MM.1S (cell line): ENCODE measurements at regions not wholly inside any gene's neighbourhood (a gene's known extent, or its start where the extent isn't known, plus 50 kb on each side); places are given as distances from the start of the nearest gene placed in this dataset.

ENCODE experiments used
- DNase-seq: peaks from one replicate; pipeline ENCODE4 v3.0.0-alpha.2; 2015
- H2AFZ ChIP-seq: fragments of 300-600 bp; sonication (generic); 2 replicates; pipeline ENCODE4 v1.6.0; 2016; ENCODE audit warnings: antibody characterized with exemption, low read length
- H3F3A ChIP-seq: fragments of 300-600 bp; sonication (generic); 2 replicates; pipeline ENCODE4 v1.6.1; 2016; ENCODE audit warnings: mild to moderate bottlenecking, antibody characterized with exemption, low read length, moderate library complexity, mixed read lengths; ENCODE audit not compliant: insufficient read depth
- H3K27ac ChIP-seq: fragments of 300-600 bp; sonication (generic); 2 replicates; pipeline ENCODE4 v1.5.1; 2016; ENCODE audit warnings: mild to moderate bottlenecking, low read length
- H3K27me3 ChIP-seq: fragments of 300-600 bp; sonication (generic); replicated peaks from 2 replicates; pipeline ENCODE4 v1.6.0; 2016; ENCODE audit warnings: low read length; ENCODE audit not compliant: insufficient read depth
- H3K36me3 ChIP-seq: fragments of 300-600 bp; sonication (generic); replicated peaks from 2 replicates; pipeline ENCODE4 v1.6.1; 2016; ENCODE audit warnings: mild to moderate bottlenecking, low read length, mixed read lengths; ENCODE audit not compliant: insufficient read depth
- H3K4me1 ChIP-seq: fragments of 300-600 bp; sonication (generic); 2 replicates; pipeline ENCODE4 v1.6.1; 2016; ENCODE audit warnings: low read length, mixed read lengths
- H3K4me2 ChIP-seq: fragments of 300-600 bp; sonication (generic); 2 replicates; pipeline ENCODE4 v1.6.0; 2016; ENCODE audit warnings: low read depth, low read length
- H3K4me3 ChIP-seq: fragments of 300-600 bp; sonication (generic); 2 replicates; pipeline ENCODE4 v1.5.1; 2016; ENCODE audit warnings: low read length, mixed read lengths
- H3K79me2 ChIP-seq: fragments of 300-600 bp; sonication (generic); 2 replicates; pipeline ENCODE4 v1.6.1; 2016; ENCODE audit warnings: mixed run types, low read length, mixed read lengths
- H3K9ac ChIP-seq: fragments of 300-600 bp; sonication (generic); 2 replicates; pipeline ENCODE4 v1.6.1; 2016; ENCODE audit warnings: low read length, mixed read lengths
- H3K9me2 ChIP-seq: fragments of 300-600 bp; sonication (generic); replicated peaks from 2 replicates; pipeline ENCODE4 v1.6.1; 2016; ENCODE audit warnings: mild to moderate bottlenecking, low read length, mixed read lengths; ENCODE audit not compliant: insufficient read depth
- H3K9me3 ChIP-seq: fragments of 300-600 bp; sonication (generic); replicated peaks from 2 replicates; pipeline ENCODE4 v1.6.1; 2016; ENCODE audit warnings: mild to moderate bottlenecking, low read length, mixed read lengths; ENCODE audit not compliant: insufficient read depth
- H4K20me1 ChIP-seq: fragments of 300-600 bp; sonication (generic); 2 replicates; pipeline ENCODE4 v1.6.1; 2016; ENCODE audit warnings: mild to moderate bottlenecking, low read length, moderate library complexity, mixed read lengths; ENCODE audit not compliant: insufficient read depth
- EZH2 ChIP-seq: fragments of 300-600 bp; sonication (generic); optimal IDR thresholded peaks from 2 replicates; pipeline ENCODE3; 2017; ENCODE audit warnings: low read depth, mild to moderate bottlenecking, antibody characterized with exemption, low read length, mixed read lengths
- EZH2phosphoT487 ChIP-seq: fragments of 300-600 bp; sonication (generic); IDR thresholded peaks from 2 replicates; pipeline ENCODE4 v1.6.1; 2018; ENCODE audit warnings: antibody characterized with exemption, low read length
- TF ChIP-seq, protein P1 (sequence below): fragments of 300-600 bp; sonication (generic); IDR thresholded peaks from 2 replicates; pipeline ENCODE4 v1.5.1; 2016; ENCODE audit warnings: antibody characterized with exemption, low read length, mixed read lengths

DNA sequence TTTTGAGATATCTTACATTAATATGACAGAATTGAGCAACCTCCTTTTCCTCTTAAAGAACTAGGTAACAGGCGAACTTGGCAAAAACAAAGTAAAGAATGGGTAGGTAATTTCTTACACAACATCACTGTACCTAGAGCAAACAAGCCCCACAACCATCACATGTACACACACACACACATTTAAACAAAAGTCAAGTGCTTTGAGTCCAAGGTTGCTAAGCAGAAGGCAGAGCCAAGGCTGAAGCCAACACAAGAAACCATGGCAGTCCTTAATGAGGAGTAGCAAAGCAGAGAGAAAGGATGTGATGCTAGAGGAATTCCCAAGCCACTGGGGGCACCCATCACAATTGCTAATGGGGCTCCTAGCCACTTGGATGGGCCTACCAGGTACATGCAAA, 164.1 kb downstream of the PAX3 start:
- H3K79me2 ChIP-seq, result no peaks in the 10 kb centered on the region
- H3K27ac ChIP-seq, result no peak overlapping the region
- H3K4me1 ChIP-seq, result no peaks in the 10 kb centered on the region
- H3K4me3 ChIP-seq, result no peak overlapping the region
- no peak overlapping the region for H3K9ac ChIP-seq
- no peak for DNase-seq
- no peaks in the 10 kb centered on the region for H3K9me2 ChIP-seq
- no peaks in the 10 kb centered on the region for H3K27me3 ChIP-seq
- no peaks in the 10 kb centered on the region for H3K36me3 ChIP-seq
- H2AFZ ChIP-seq, result no peak overlapping the region
- no peak overlapping the region for H3K4me2 ChIP-seq
- H4K20me1 ChIP-seq, result no peaks in the 10 kb centered on the region
- no peaks in the 10 kb centered on the region for H3F3A ChIP-seq
- no peaks in the 10 kb centered on the region for H3K9me3 ChIP-seq
- TF ChIP-seq EZH2 (no peak), EZH2phosphoT487 (no peak)
- TF ChIP-seq, protein P1, sequence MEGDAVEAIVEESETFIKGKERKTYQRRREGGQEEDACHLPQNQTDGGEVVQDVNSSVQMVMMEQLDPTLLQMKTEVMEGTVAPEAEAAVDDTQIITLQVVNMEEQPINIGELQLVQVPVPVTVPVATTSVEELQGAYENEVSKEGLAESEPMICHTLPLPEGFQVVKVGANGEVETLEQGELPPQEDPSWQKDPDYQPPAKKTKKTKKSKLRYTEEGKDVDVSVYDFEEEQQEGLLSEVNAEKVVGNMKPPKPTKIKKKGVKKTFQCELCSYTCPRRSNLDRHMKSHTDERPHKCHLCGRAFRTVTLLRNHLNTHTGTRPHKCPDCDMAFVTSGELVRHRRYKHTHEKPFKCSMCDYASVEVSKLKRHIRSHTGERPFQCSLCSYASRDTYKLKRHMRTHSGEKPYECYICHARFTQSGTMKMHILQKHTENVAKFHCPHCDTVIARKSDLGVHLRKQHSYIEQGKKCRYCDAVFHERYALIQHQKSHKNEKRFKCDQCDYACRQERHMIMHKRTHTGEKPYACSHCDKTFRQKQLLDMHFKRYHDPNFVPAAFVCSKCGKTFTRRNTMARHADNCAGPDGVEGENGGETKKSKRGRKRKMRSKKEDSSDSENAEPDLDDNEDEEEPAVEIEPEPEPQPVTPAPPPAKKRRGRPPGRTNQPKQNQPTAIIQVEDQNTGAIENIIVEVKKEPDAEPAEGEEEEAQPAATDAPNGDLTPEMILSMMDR, result no peak

DNA sequence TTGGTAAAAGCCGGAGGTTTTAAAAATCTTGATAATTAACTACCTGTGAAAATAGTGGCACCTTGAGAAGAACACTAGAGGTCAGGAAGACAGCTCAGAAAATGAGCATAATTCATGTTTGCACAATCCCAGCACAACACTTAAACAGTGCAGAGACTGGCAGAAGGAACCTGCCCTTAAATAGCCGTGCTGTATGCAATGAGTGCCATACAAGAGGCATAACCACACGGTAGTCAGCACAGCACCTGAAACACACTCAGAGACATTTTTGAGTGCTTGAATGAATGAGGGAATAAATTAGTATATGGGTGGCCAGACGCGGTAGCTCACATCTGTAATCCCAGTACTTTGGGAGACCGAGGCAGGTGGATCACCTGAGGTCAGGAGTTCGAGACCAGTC, 164.9 kb downstream of the PAX3 start:
- H3K9ac ChIP-seq, result no peak overlapping the region
- H3F3A ChIP-seq, result no peaks in the 10 kb centered on the region
- no peaks in the 10 kb centered on the region for H3K9me3 ChIP-seq
- no peaks in the 10 kb centered on the region for H3K9me2 ChIP-seq
- no peaks in the 10 kb centered on the region for H4K20me1 ChIP-seq
- H3K27me3 ChIP-seq, result no peaks in the 10 kb centered on the region
- no peak for TF ChIP-seq EZH2
- TF ChIP-seq, protein P1, result no peak
- TF ChIP-seq EZH2phosphoT487, result no peak
- DNase-seq, result no peak
- no peaks in the 10 kb centered on the region for H3K4me1 ChIP-seq
- no peaks in the 10 kb centered on the region for H3K36me3 ChIP-seq
- H3K4me3 ChIP-seq, result no peak overlapping the region
- no peaks in the 10 kb centered on the region for H3K79me2 ChIP-seq
- no peak overlapping the region for H2AFZ ChIP-seq
- no peak overlapping the region for H3K27ac ChIP-seq
- H3K4me2 ChIP-seq, result no peak overlapping the region

DNA sequence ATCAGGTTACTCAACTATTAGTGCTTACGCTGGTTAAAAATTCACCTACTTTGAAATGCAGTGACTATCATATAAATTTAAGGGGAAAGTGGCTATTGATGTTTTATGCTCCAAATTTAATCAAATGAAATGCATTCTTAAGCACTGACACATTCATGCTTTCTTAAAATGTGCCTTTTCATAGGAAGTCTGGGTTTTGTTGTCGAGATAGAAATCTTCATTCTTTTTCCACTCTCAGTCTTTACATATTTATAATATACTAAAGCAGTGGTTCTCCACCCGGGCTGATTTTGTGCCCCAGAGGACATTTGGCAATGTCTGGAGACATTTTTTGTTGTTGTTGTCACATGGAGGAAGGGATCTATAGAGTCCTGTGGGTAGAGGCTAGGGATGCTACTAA, 167.9 kb downstream of the PAX3 start:
- Histone ChIP-seq H3K27ac (no peak overlapping the region), H3K36me3 (no peaks in the 10 kb centered on the region), H3K27me3 (no peaks in the 10 kb centered on the region), H3K9ac (no peak overlapping the region), H3F3A (no peaks in the 10 kb centered on the region), H3K4me3 (no peak overlapping the region), H3K4me2 (no peak overlapping the region), H3K79me2 (no peaks in the 10 kb centered on the region), H3K4me1 (no peaks in the 10 kb centered on the region), H3K9me3 (no peaks in the 10 kb centered on the region), H3K9me2 (no peaks in the 10 kb centered on the region), H4K20me1 (no peaks in the 10 kb centered on the region), H2AFZ (no peak overlapping the region)
- no peak for DNase-seq
- TF ChIP-seq EZH2phosphoT487 (no peak), EZH2 (no peak)
- TF ChIP-seq, protein P1, result no peak
